GM12878 (cell line): ENCODE measurements at regions not wholly inside any gene's neighbourhood (a gene's known extent, or its start where the extent isn't known, plus 50 kb on each side); places are given as distances from the start of the nearest gene placed in this dataset.

ENCODE experiments used
- ATAC-seq: fragments of 200-7000 bp; cut with Tn5 transposase; 3 replicates; pipeline ENCODE4 v1.9.1; 2020; ENCODE audit warnings: mild to moderate bottlenecking, moderate library complexity
- BruUV-seq: library from RNA; stranded (reverse); fragments of 400-500 nt; replicated peaks from 2 replicates; lab custom pipeline; 2021; lab: Mats Ljungman, UMichigan
- CTCF ChIA-PET: fragments of 300-600 bp; sonication (Branson Sonifier 250); formaldehyde crosslinking; extraction: SDS; loops from one replicate; lab custom pipeline; 2021; ENCODE audit warnings: inconsistent platforms; lab: Yijun Ruan, JAX
- POLR2A ChIA-PET: fragments of 350-600 bp; formaldehyde crosslinking; extraction: SDS; loops from one replicate; lab custom pipeline; 2021; ENCODE audit warnings: inconsistent platforms; lab: Charles Lee
- RAD21 ChIA-PET: fragments of 300-600 bp; sonication (Branson Sonifier 250); formaldehyde crosslinking; loops from one replicate; lab custom pipeline; 2023; ENCODE audit warnings: antibody characterized with exemption; ENCODE audit not compliant: unreplicated experiment; lab: Charles Lee
- SMC1A ChIA-PET: fragments of 300-600 bp; sonication (Branson Sonifier 250); formaldehyde crosslinking; loops from one replicate; lab custom pipeline; 2023; ENCODE audit not compliant: unreplicated experiment, uncharacterized antibody; lab: Charles Lee
- DNase-seq: peaks from one replicate; pipeline ENCODE4 v3.0.0-alpha.2; 2011; ENCODE audit warnings: low read depth, low spot score
- FAIRE-seq: peaks from 3 replicates; lab custom pipeline; 2011; peaks lifted over from hg19 to GRCh38; lab: Jason Lieb, UNC
- H2AFZ ChIP-seq: 2 replicates; pipeline ENCODE4 v1.6.0; 2011; ENCODE audit warnings: low read depth, low read length, control low read depth; ENCODE audit not compliant: control insufficient read depth
- H3K27ac ChIP-seq: 2 replicates; pipeline ENCODE4 v1.5.1; 2011; ENCODE audit warnings: control low read depth; ENCODE audit not compliant: control insufficient read depth, insufficient read depth
- H3K27me3 ChIP-seq, 2 experiments: replicated peaks in 1 of 2; 2 replicates each; pipeline versions ENCODE4 v1.6.0 to v1.6.1; 2011; ENCODE audit warnings: low read length in 1 of 2; ENCODE audit not compliant: control insufficient read depth in 2 of 2, insufficient read depth in 2 of 2
- H3K36me3 ChIP-seq, 2 experiments: 2 replicates each; pipeline ENCODE4 v1.5.1; 2011; ENCODE audit warnings: low read length in 1 of 2; ENCODE audit not compliant: control insufficient read depth in 2 of 2, insufficient read depth in 2 of 2
- H3K4me1 ChIP-seq: 2 replicates; pipeline ENCODE4 v1.6.1; 2011; ENCODE audit warnings: mild to moderate bottlenecking, low read length, moderate library complexity, mixed read lengths; ENCODE audit not compliant: control insufficient read depth, insufficient read depth
- H3K4me2 ChIP-seq: 2 replicates; pipeline ENCODE4 v1.6.0; 2011; ENCODE audit warnings: control low read depth; ENCODE audit not compliant: control insufficient read depth, insufficient read depth
- H3K4me3 ChIP-seq: fragments of 200-600 bp; sonication (generic); 2 replicates; pipeline ENCODE4 v1.5.1; 2016
- H3K79me2 ChIP-seq: 2 replicates; pipeline ENCODE4 v1.6.0; 2011; ENCODE audit warnings: low read length; ENCODE audit not compliant: control insufficient read depth, insufficient read depth
- H3K9ac ChIP-seq: 2 replicates; pipeline ENCODE4 v1.8.0; 2011; ENCODE audit warnings: low read length, control low read depth, mixed read lengths; ENCODE audit not compliant: control insufficient read depth, insufficient read depth
- H3K9me3 ChIP-seq: replicated peaks from 3 replicates; pipeline ENCODE4 v1.5.1; 2011; ENCODE audit warnings: mild to moderate bottlenecking, low read length; ENCODE audit not compliant: control insufficient read depth, insufficient read depth
- H4K20me1 ChIP-seq: 2 replicates; pipeline ENCODE4 v1.6.0; 2011; ENCODE audit not compliant: control insufficient read depth, insufficient read depth
- CUX1 ChIP-seq: IDR thresholded peaks from 2 replicates; pipeline ENCODE4 v1.6.1; 2012; ENCODE audit warnings: improper control_type of control experiment, low read depth, low read length; ENCODE audit not compliant: insufficient replicate concordance
- GABPA ChIP-seq: IDR thresholded peaks from 2 replicates; pipeline ENCODE4 v1.6.1; 2014; ENCODE audit warnings: antibody characterized with exemption, low read depth, mild to moderate bottlenecking, inconsistent platforms
- HDAC6 ChIP-seq: fragments of 200-600 bp; sonication (generic); IDR thresholded peaks from one replicate; pipeline ENCODE4 v1.8.0; 2017; ENCODE audit warnings: antibody characterized with exemption; ENCODE audit not compliant: unreplicated experiment
- MTA3 ChIP-seq: IDR thresholded peaks from 2 replicates; pipeline ENCODE4 v1.6.1; 2012; ENCODE audit warnings: low read length, inconsistent platforms, borderline replicate concordance
- NFXL1 ChIP-seq: fragments of 450-650 bp; IDR thresholded peaks from 2 replicates; pipeline ENCODE4 v1.6.1; 2017; ENCODE audit warnings: antibody characterized with exemption, mild to moderate bottlenecking, borderline replicate concordance
- PML ChIP-seq: IDR thresholded peaks from 2 replicates; pipeline ENCODE4 v1.6.1; 2012; ENCODE audit warnings: low read length, inconsistent platforms
- POLR2AphosphoS2 ChIP-seq: IDR thresholded peaks from 2 replicates; pipeline ENCODE4 v1.6.1; 2011; ENCODE audit warnings: low read depth, mild to moderate bottlenecking, low read length, improper control_type of control experiment, moderate library complexity
- POLR2AphosphoS5 ChIP-seq: IDR thresholded peaks from 2 replicates; pipeline ENCODE4 v1.6.1; 2011; ENCODE audit warnings: mild to moderate bottlenecking, low read length, inconsistent platforms
- RELB ChIP-seq: fragments of 450-650 bp; IDR thresholded peaks from 2 replicates; pipeline ENCODE4 v1.6.1; 2017; ENCODE audit warnings: low read depth, mild to moderate bottlenecking, moderate library complexity
- SIN3A ChIP-seq: IDR thresholded peaks from 2 replicates; pipeline ENCODE4 v1.6.1; 2012; ENCODE audit warnings: low read depth, low read length, improper control_type of control experiment
- SMC3 ChIP-seq: IDR thresholded peaks from 2 replicates; pipeline ENCODE4 v1.6.1; 2011; ENCODE audit warnings: low read length, improper control_type of control experiment, borderline replicate concordance
- SREBF1 ChIP-seq: IDR thresholded peaks from 2 replicates; pipeline ENCODE4 v1.6.1; 2012; ENCODE audit warnings: mild to moderate bottlenecking, low read length
- STAT3 ChIP-seq: IDR thresholded peaks from 2 replicates; pipeline ENCODE4 v1.6.1; 2011; ENCODE audit warnings: low read depth, low read length, improper control_type of control experiment
- TARDBP ChIP-seq: IDR thresholded peaks from 2 replicates; pipeline ENCODE4 v1.6.1; 2016; ENCODE audit warnings: borderline replicate concordance
- YY1 ChIP-seq: IDR thresholded peaks from 2 replicates; pipeline ENCODE4 v1.6.1; 2011; ENCODE audit warnings: low read depth, mild to moderate bottlenecking, low read length
- WGBS: methylation state at CpG from one replicate; pipeline ENCODE4 v1.1.6; 2016; ENCODE audit warnings: low lambda C conversion rate; ENCODE audit not compliant: insufficient replicate concordance, insufficient coverage; ENCODE audit errors: missing lambda C conversion rate; 5-methylcytosine and 5-hydroxymethylcytosine counted together
- in situ Hi-C: fragments of 300-500 bp; cut with MboI; formaldehyde crosslinking; loops from 9 replicates; pipeline ENCODE4 v1.14.3; 2018; ENCODE audit warnings: mixed read lengths
- intact Hi-C: fragments of 100-400 bp; cut with micrococcal nuclease; formaldehyde crosslinking; loops from one replicate; pipeline ENCODE4 v1.14.2; 2022; ENCODE audit not compliant: unreplicated experiment

- Histone ChIP-seq H3K9ac (no peak overlapping the region), H3K27ac (no peak overlapping the region), H4K20me1 (no peaks in the 10 kb centered on the region), H3K36me3 (no peaks in the 10 kb centered on the region), H3K9me3 (no peaks in the 10 kb centered on the region), H3K79me2 (no peaks in the 10 kb centered on the region), H3K4me2 (no peak overlapping the region), H3K27me3 (no peaks in the 10 kb centered on the region), H3K4me1 (no peaks in the 10 kb centered on the region), H2AFZ (no peak overlapping the region), H3K4me3 (no peak overlapping the region)
- intact Hi-C loops (no loop called here), in situ Hi-C loops (no loop called here)
- BruUV-seq: no TSS peak
- SMC1A ChIA-PET: no interaction called here
- no peak for FAIRE-seq
- WGBS: 0% methylated on average over 2 of the region's 2 CpGs
- no peak for ATAC-seq
- CTCF ChIA-PET: no interaction called here
- RAD21 ChIA-PET: no interaction called here
- POLR2A ChIA-PET: no interaction called here
- DNase-seq: no peak
- TF ChIP-seq TARDBP (no peak), STAT3 (no peak), MTA3 (no peak), YY1 (no peak), SMC3 (no peak), SIN3A (no peak), HDAC6 (no peak), RELB (no peak), CUX1 (no peak), SREBF1 (no peak), POLR2AphosphoS5 (no peak), POLR2AphosphoS2 (no peak), PML (no peak), NFXL1 (no peak), GABPA (no peak)
Measured at GRCh38 chr5:128766406-128766805, 198.9 kb upstream of the SLC27A6 start.
